Heart right ventricle (tissue), 16 donors: ENCODE measurements at regions not wholly inside any gene's neighbourhood (a gene's known extent, or its start where the extent isn't known, plus 50 kb on each side); places are given as distances from the start of the nearest gene placed in this dataset.
"Not testable (repeated sequence)": the region's sequence is repeated elsewhere in the genome, so short reads cannot be mapped to it uniquely, and the experiment has no call there.

Experiments used
- ATAC-seq, 8 donors: fragments of 200-7000 bp; cut with Tn5 transposase; one replicate each; pipeline ENCODE4 v1.9.1; 2020; ENCODE audit warnings: mild to moderate bottlenecking in 8 of 8, moderate library complexity in 8 of 8, moderate number of reproducible peaks in 1 of 8
- DNase-seq, 2 donors: peaks; one replicate each; pipeline ENCODE4 v3.0.0-alpha.2; 2020
- H3K27ac ChIP-seq, 10 donors: fragments of 200-600 bp; sonication (generic) in 2 of 10; one replicate each; pipeline versions ENCODE4 v1.5.0 to v1.8.0; 2020 to 2022; ENCODE audit warnings: mild to moderate bottlenecking in 3 of 10
- H3K27me3 ChIP-seq, 7 donors: fragments of 200-600 bp; one replicate each; pipeline ENCODE4 v1.8.0; 2021 to 2022; ENCODE audit warnings: mild to moderate bottlenecking in 2 of 7
- H3K36me3 ChIP-seq, 9 donors: fragments of 200-600 bp; sonication (generic) in 1 of 9; one replicate each; pipeline versions ENCODE4 v1.5.0 to v1.8.0; 2020 to 2022; ENCODE audit warnings: mild to moderate bottlenecking in 2 of 9
- H3K4me1 ChIP-seq, 9 donors: fragments of 200-600 bp; sonication (generic) in 1 of 9; one replicate each; pipeline versions ENCODE4 v1.5.0 to v1.8.0; 2020 to 2022; ENCODE audit warnings: mild to moderate bottlenecking in 4 of 9
- H3K4me3 ChIP-seq, 10 donors: fragments of 200-600 bp; sonication (generic) in 2 of 10; one replicate each; pipeline versions ENCODE4 v1.5.0 to v1.8.0; 2020 to 2022; ENCODE audit warnings: mild to moderate bottlenecking in 7 of 10, moderate library complexity in 2 of 10
- H3K9me3 ChIP-seq, 11 donors: fragments of 200-600 bp in 10 of 11; sonication (generic) in 2 of 11; one replicate each; pipeline versions ENCODE4 v1.5.0 to v1.8.0; 2013 to 2022; ENCODE audit warnings: mild to moderate bottlenecking in 2 of 11, control low read depth in 1 of 11, moderate library complexity in 1 of 11
- CTCF ChIP-seq, 9 donors: fragments of 200-600 bp; sonication (generic) in 2 of 9; IDR thresholded peaks; one replicate each; pipeline versions ENCODE4 v1.5.0 to v1.8.0; 2021 to 2022; ENCODE audit warnings: antibody characterized with exemption in 9 of 9, mild to moderate bottlenecking in 5 of 9, moderate library complexity in 1 of 9
- WGBS, 2 donors: extraction: QIAGEN DNeasy Blood & Tissue Kit; methylation state at CpG; one replicate each; pipeline ENCODE4 v1.1.7; 2013; ENCODE audit warnings: inconsistent platforms in 1 of 2; 5-methylcytosine and 5-hydroxymethylcytosine counted together
- intact Hi-C, 10 donors: fragments of 100-400 bp; cut with DNase I; formaldehyde crosslinking; loops; one replicate each; pipeline versions ENCODE4 v1.11.1 to v1.14.2; 2022
- donor health status: Arrhythmogenic right ventricular cardiomyopathy.
- donor health status: ischemic (EF 13 %, LVEDD 7.1; RV severe dilation, severe dysfunction).
- donor health status: healthy with polysubstance abuse.
- donor health status: DM: no; HTN: yes; CAD: no.
- donor health status: DM: no; HTN: no; CAD: no.
- donor health status: ischemic (EF 25% LVEDD 6.9; RV normal size, moderate dysfunction).
- donor health status: ischemic (EF 25% LVEDD 5.7; RV mildly dilated, moderate dysfunction).
- donor health status: healthy.
- donor health status: DM: yes; HTN: yes; CAD: no.
- donor health status: Ischemic cardiomyopathy.
- donor health status: ischemic (EF 35%, LVEDD 5.7; RV mildly dilated, moderate dysfunction).
- donor health status: nonischemic (EF 11% LVEDD 7.7; RV severe dilation, severe dysfunction).
- donor health status: DM: yes; HTN: yes; CAD: no.
- donor health status: PGD.
- donor health status: ischemic (EF 29% LVEDD 5.4; RV normal size, mild dysfunction).
- donor health status: nonischemic (EF 23%, LVEDD 6.1; RV moderate dilation, normal function).

GRCh38 chr3:64438812-64439211 lies 213.5 kb upstream of the PRICKLE2 start:
- no peak for TF ChIP-seq CTCF (IDR thresholded peaks at IDR 0.05)
- DNase-seq (no peak), ATAC-seq (no peak)
- H3K27ac ChIP-seq: no peak overlapping the region
- H3K4me3 ChIP-seq: no peak overlapping the region
- peaks cover 0 to 10% (median 0%) of the 10 kb centered on the region in 11 donors for H3K9me3 ChIP-seq
- intact Hi-C loops: no loop called here
- 37 to 48% methylated on average over 7 of the region's 7 CpGs for WGBS, 2 donors
- peaks cover 0 to 17% (median 1%) of the 10 kb centered on the region in 9 donors for H3K4me1 ChIP-seq
- H3K36me3 ChIP-seq: no peaks in the 10 kb centered on the region
- H3K27me3 ChIP-seq: peaks cover 0 to 55% (median 36%) of the 10 kb centered on the region in 7 donors

DNA sequence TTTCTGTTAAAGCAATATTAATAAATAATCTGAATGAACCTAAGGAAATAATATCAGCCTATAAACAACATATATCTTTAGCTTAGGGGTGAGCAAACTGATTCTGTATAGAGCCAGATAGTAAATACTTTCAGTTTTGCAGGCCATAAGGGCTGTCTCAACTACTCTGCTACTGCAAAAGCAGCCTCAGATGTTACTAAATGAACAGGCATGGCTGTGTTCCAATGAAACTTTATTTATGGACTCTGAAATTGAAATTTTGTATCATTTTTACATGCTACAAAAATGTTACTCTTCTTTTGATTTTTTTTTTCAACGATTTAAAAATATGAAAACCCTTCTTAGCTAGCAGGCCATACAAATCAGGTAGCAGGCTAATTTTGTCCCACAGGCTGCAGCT lies 212.8 kb upstream of the PRICKLE2 start:
- intact Hi-C loops: no loop called here
- no peak for TF ChIP-seq CTCF (IDR thresholded peaks at IDR 0.05)
- Histone ChIP-seq H3K27ac (no peak overlapping the region), H3K9me3 (peaks cover 0 to 11% (median 0%) of the 10 kb centered on the region in 11 donors), H3K27me3 (peaks cover 0 to 48% (median 29%) of the 10 kb centered on the region in 7 donors), H3K4me3 (no peak overlapping the region), H3K4me1 (peaks cover 0 to 13% (median 0%) of the 10 kb centered on the region in 9 donors), H3K36me3 (no peaks in the 10 kb centered on the region)
- DNase-seq (no peak), ATAC-seq (no peak)
- WGBS, 2 donors: 44 to 49% methylated on average over 1 of the region's 1 CpG

DNA sequence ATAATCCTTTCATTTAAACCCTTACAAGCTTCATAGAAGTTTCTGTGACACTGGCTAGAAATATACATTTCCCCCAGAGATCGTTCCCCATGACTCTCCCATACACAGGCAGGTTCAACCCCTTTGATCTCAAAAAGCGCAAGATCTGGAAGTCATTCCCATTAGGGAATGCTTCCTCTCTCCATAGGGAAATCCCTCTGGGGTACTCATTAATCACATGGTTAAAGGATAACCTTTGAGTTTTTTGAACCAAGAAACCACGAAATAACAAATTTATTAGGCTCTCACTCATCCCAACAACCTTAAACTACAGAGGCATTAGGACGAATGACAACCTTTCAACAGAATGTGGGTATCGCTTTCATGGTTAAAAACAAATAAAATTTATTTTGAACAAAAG lies 211.9 kb upstream of the PRICKLE2 start:
- no peak for TF ChIP-seq CTCF (IDR thresholded peaks at IDR 0.05)
- Histone ChIP-seq H3K4me1 (peaks cover 0 to 11% (median 0%) of the 10 kb centered on the region in 9 donors), H3K9me3 (peaks cover 0 to 11% (median 0%) of the 10 kb centered on the region in 11 donors), H3K27ac (no peak overlapping the region), H3K4me3 (no peak overlapping the region), H3K36me3 (no peaks in the 10 kb centered on the region), H3K27me3 (peaks cover 0 to 38% (median 25%) of the 10 kb centered on the region in 7 donors)
- intact Hi-C loops: no loop called here
- ATAC-seq: no peak
- 88 to 92% methylated on average over 5 of the region's 5 CpGs for WGBS, 2 donors
- DNase-seq: no peak

DNA sequence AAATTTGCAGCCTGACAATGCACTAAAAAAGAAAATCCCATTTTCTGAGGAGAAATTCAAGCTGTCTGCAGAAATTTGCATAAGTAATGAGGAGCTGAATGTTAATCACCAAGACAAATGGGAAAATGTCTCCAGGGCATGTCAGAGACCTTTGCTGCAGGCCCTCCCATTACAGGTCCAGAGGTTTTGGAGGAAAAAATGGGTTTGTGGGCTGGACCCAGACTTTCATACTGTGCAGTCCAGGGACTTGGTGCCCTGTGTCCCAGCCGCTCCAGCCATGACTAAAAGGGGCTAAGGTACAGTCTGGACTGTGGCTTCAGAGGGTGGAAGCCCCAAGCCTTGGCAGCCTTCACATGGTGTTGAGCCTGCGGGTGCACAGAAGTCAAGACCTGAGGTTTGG lies 209.8 kb upstream of the PRICKLE2 start:
- H3K27ac ChIP-seq, H3K4me1 ChIP-seq, H3K36me3 ChIP-seq, H3K4me3 ChIP-seq, DNase-seq, intact Hi-C loops, ATAC-seq: not testable (repeated sequence)
- Histone ChIP-seq H3K9me3 (peaks cover 0 to 21% (median 0%) of the 10 kb centered on the region in 11 donors), H3K27me3 (peaks cover 0 to 17% (median 5%) of the 10 kb centered on the region in 7 donors)
- 94 to 98% methylated on average over 2 of the region's 2 CpGs for WGBS, 2 donors

- H3K4me3 ChIP-seq: no peak overlapping the region
- TF ChIP-seq CTCF (IDR thresholded peaks at IDR 0.05): no peak
Observed at GRCh38 chr3:64432870-64433269, 207.6 kb upstream of the PRICKLE2 start.

More at GRCh38 chr3:64432870-64433269, 207.6 kb upstream of the PRICKLE2 start:
- intact Hi-C loops: no loop called here
- Histone ChIP-seq H3K27me3 (peaks cover 0 to 11% (median 0%) of the 10 kb centered on the region in 7 donors), H3K9me3 (peaks cover 0 to 21% (median 0%) of the 10 kb centered on the region in 11 donors), H3K36me3 (no peaks in the 10 kb centered on the region), H3K27ac (no peak overlapping the region), H3K4me1 (no peaks in the 10 kb centered on the region)
- ATAC-seq (no peak), DNase-seq (no peak)
- WGBS, 2 donors: 86 to 88% methylated on average over 3 of the region's 3 CpGs
